ENCODE measurements at regions not wholly inside any gene's neighbourhood (a gene's known extent, or its start where the extent isn't known, plus 50 kb on each side); places are given as distances from the start of the nearest gene placed in this dataset.
"Not testable (repeated sequence)": the region's sequence is repeated elsewhere in the genome, so short reads cannot be mapped to it uniquely, and the experiment has no call there.

- H3K27me3 Mint-ChIP-seq: peaks cover 11% of the 10 kb centered on the region
- H3K4me3 Mint-ChIP-seq; H3K36me3 Mint-ChIP-seq (ENCODE audit: insufficient read depth); H3K4me1 Mint-ChIP-seq; ATAC-seq (replicated peaks; ENCODE audit: extremely low read depth, poor library complexity, severe bottlenecking); H3K27ac Mint-ChIP-seq (ENCODE audit: low read depth); H3K9me3 Mint-ChIP-seq; DNase-seq (ENCODE audit: low spot score in 2 of 2): not testable (repeated sequence)
These were observed 92.0 kb upstream of the TMTC4 start for GRCh38 chr13:100766570-100766969.

GRCh38 chr13:100764937-100765336, 90.3 kb upstream of the TMTC4 start:
- ATAC-seq (replicated peaks; ENCODE audit: extremely low read depth, poor library complexity, severe bottlenecking) (no peak), DNase-seq (ENCODE audit: low spot score in 2 of 2) (no peak)
- no peak overlapping the region for H3K4me3 Mint-ChIP-seq
- no peaks in the 10 kb centered on the region for H3K36me3 Mint-ChIP-seq (ENCODE audit: insufficient read depth)
- no peaks in the 10 kb centered on the region for H3K9me3 Mint-ChIP-seq
- H3K27me3 Mint-ChIP-seq: peaks cover 11% of the 10 kb centered on the region
- no peaks in the 10 kb centered on the region for H3K4me1 Mint-ChIP-seq
- H3K27ac Mint-ChIP-seq (ENCODE audit: low read depth): no peak overlapping the region

- not testable (repeated sequence) for H3K4me1 Mint-ChIP-seq; H3K9me3 Mint-ChIP-seq; ATAC-seq (replicated peaks; ENCODE audit: extremely low read depth, poor library complexity, severe bottlenecking); DNase-seq (ENCODE audit: low spot score in 2 of 2); H3K27ac Mint-ChIP-seq (ENCODE audit: low read depth); H3K4me3 Mint-ChIP-seq; H3K36me3 Mint-ChIP-seq (ENCODE audit: insufficient read depth)
- H3K27me3 Mint-ChIP-seq: peaks cover 11% of the 10 kb centered on the region
These were observed 87.5 kb upstream of the TMTC4 start for GRCh38 chr13:100762126-100762525.

- ATAC-seq (replicated peaks; ENCODE audit: extremely low read depth, poor library complexity, severe bottlenecking): no peak
- H3K27ac Mint-ChIP-seq (ENCODE audit: low read depth): no peak overlapping the region
These were observed 81.3 kb upstream of the TMTC4 start for GRCh38 chr13:100755891-100756290.

GRCh38 chr13:100754459-100754858, 79.9 kb upstream of the TMTC4 start:
- no peaks in the 10 kb centered on the region for H3K36me3 Mint-ChIP-seq (ENCODE audit: insufficient read depth)
- H3K4me3 Mint-ChIP-seq: no peak overlapping the region
- H3K4me1 Mint-ChIP-seq: no peaks in the 10 kb centered on the region
- DNase-seq (ENCODE audit: low spot score in 2 of 2) (no peak), ATAC-seq (replicated peaks; ENCODE audit: extremely low read depth, poor library complexity, severe bottlenecking) (no peak)
- H3K9me3 Mint-ChIP-seq: no peaks in the 10 kb centered on the region
- H3K27ac Mint-ChIP-seq (ENCODE audit: low read depth): no peak overlapping the region
- peaks cover 17% of the 10 kb centered on the region for H3K27me3 Mint-ChIP-seq

More at GRCh38 chr13:100755891-100756290, 81.3 kb upstream of the TMTC4 start:
- DNase-seq (ENCODE audit: low spot score in 2 of 2): no peak
- peaks cover 17% of the 10 kb centered on the region for H3K27me3 Mint-ChIP-seq
- no peak overlapping the region for H3K4me3 Mint-ChIP-seq
- H3K36me3 Mint-ChIP-seq (ENCODE audit: insufficient read depth): no peaks in the 10 kb centered on the region
- no peaks in the 10 kb centered on the region for H3K9me3 Mint-ChIP-seq
- H3K4me1 Mint-ChIP-seq: no peaks in the 10 kb centered on the region

GRCh38 chr13:100753376-100753775, 78.8 kb upstream of the TMTC4 start:
- Mint-ChIP-seq H3K36me3 (ENCODE audit: insufficient read depth) (no peaks in the 10 kb centered on the region), H3K4me1 (no peaks in the 10 kb centered on the region), H3K4me3 (no peak overlapping the region)

GRCh38 chr13:100751826-100752225, 77.2 kb upstream of the TMTC4 start:
- no peaks in the 10 kb centered on the region for H3K9me3 Mint-ChIP-seq
- H3K27ac Mint-ChIP-seq (ENCODE audit: low read depth): no peak overlapping the region
- peaks cover 17% of the 10 kb centered on the region for H3K27me3 Mint-ChIP-seq
- H3K4me3 Mint-ChIP-seq: no peak overlapping the region
- DNase-seq (ENCODE audit: low spot score in 2 of 2): no peak
- no peaks in the 10 kb centered on the region for H3K4me1 Mint-ChIP-seq
- ATAC-seq (replicated peaks; ENCODE audit: extremely low read depth, poor library complexity, severe bottlenecking): no peak
- no peaks in the 10 kb centered on the region for H3K36me3 Mint-ChIP-seq (ENCODE audit: insufficient read depth)

More at GRCh38 chr13:100753376-100753775, 78.8 kb upstream of the TMTC4 start:
- Mint-ChIP-seq H3K9me3 (no peaks in the 10 kb centered on the region), H3K27ac (ENCODE audit: low read depth) (no peak overlapping the region), H3K27me3 (peaks cover 17% of the 10 kb centered on the region)
- DNase-seq (ENCODE audit: low spot score in 2 of 2) (no peak), ATAC-seq (replicated peaks; ENCODE audit: extremely low read depth, poor library complexity, severe bottlenecking) (no peak)

- Mint-ChIP-seq H3K4me1 (no peaks in the 10 kb centered on the region), H3K27me3 (peaks cover 19% of the 10 kb centered on the region), H3K36me3 (ENCODE audit: insufficient read depth) (no peaks in the 10 kb centered on the region), H3K9me3 (no peaks in the 10 kb centered on the region), H3K4me3 (no peak overlapping the region), H3K27ac (ENCODE audit: low read depth) (no peak overlapping the region)
- no peak for ATAC-seq (replicated peaks; ENCODE audit: extremely low read depth, poor library complexity, severe bottlenecking)
- no peak for DNase-seq (ENCODE audit: low spot score in 2 of 2)
These were observed 72.5 kb upstream of the TMTC4 start for GRCh38 chr13:100746953-100747683.

- no peak overlapping the region for H3K27ac Mint-ChIP-seq (ENCODE audit: low read depth)
- no peaks in the 10 kb centered on the region for H3K36me3 Mint-ChIP-seq (ENCODE audit: insufficient read depth)
- no peak for DNase-seq (ENCODE audit: low spot score in 2 of 2)
- no peak for ATAC-seq (replicated peaks; ENCODE audit: extremely low read depth, poor library complexity, severe bottlenecking)
- no peaks in the 10 kb centered on the region for H3K4me1 Mint-ChIP-seq
- H3K4me3 Mint-ChIP-seq: no peak overlapping the region
- peaks cover 46% of the 10 kb centered on the region for H3K27me3 Mint-ChIP-seq
- H3K9me3 Mint-ChIP-seq: no peaks in the 10 kb centered on the region
These were observed 63.7 kb upstream of the TMTC4 start for GRCh38 chr13:100738176-100738855.

- Mint-ChIP-seq H3K4me1 (no peaks in the 10 kb centered on the region), H3K4me3 (no peak overlapping the region), H3K27me3 (peaks cover 70% of the 10 kb centered on the region), H3K36me3 (ENCODE audit: insufficient read depth) (no peaks in the 10 kb centered on the region), H3K27ac (ENCODE audit: low read depth) (no peak overlapping the region), H3K9me3 (no peaks in the 10 kb centered on the region)
- no peak for ATAC-seq (replicated peaks; ENCODE audit: extremely low read depth, poor library complexity, severe bottlenecking)
- no peak for DNase-seq (ENCODE audit: low spot score in 2 of 2)
These were observed 60.9 kb upstream of the TMTC4 start for GRCh38 chr13:100735494-100735893.

- Mint-ChIP-seq H3K27ac (ENCODE audit: low read depth) (no peak overlapping the region), H3K27me3 (peaks cover 75% of the 10 kb centered on the region), H3K9me3 (no peaks in the 10 kb centered on the region), H3K36me3 (ENCODE audit: insufficient read depth) (no peaks in the 10 kb centered on the region), H3K4me1 (no peaks in the 10 kb centered on the region), H3K4me3 (no peak overlapping the region)
- DNase-seq (ENCODE audit: low spot score in 2 of 2): no peak
- ATAC-seq (replicated peaks; ENCODE audit: extremely low read depth, poor library complexity, severe bottlenecking): no peak
These were observed 59.7 kb upstream of the TMTC4 start for GRCh38 chr13:100734194-100734720.

GRCh38 chr13:100733261-100733660, 58.7 kb upstream of the TMTC4 start:
- H3K27me3 Mint-ChIP-seq: peaks cover 68% of the 10 kb centered on the region
- H3K27ac Mint-ChIP-seq (ENCODE audit: low read depth): no peak overlapping the region
- no peaks in the 10 kb centered on the region for H3K36me3 Mint-ChIP-seq (ENCODE audit: insufficient read depth)
- no peak overlapping the region for H3K4me3 Mint-ChIP-seq
- DNase-seq (ENCODE audit: low spot score in 2 of 2) (no peak), ATAC-seq (replicated peaks; ENCODE audit: extremely low read depth, poor library complexity, severe bottlenecking) (no peak)
- no peaks in the 10 kb centered on the region for H3K4me1 Mint-ChIP-seq
- no peaks in the 10 kb centered on the region for H3K9me3 Mint-ChIP-seq

GRCh38 chr13:100728201-100728600, 53.6 kb upstream of the TMTC4 start:
- DNase-seq (ENCODE audit: low spot score in 2 of 2) (no peak), ATAC-seq (replicated peaks; ENCODE audit: extremely low read depth, poor library complexity, severe bottlenecking) (no peak)
- Mint-ChIP-seq H3K4me3 (no peak overlapping the region), H3K4me1 (no peaks in the 10 kb centered on the region), H3K36me3 (ENCODE audit: insufficient read depth) (no peaks in the 10 kb centered on the region), H3K27me3 (peaks cover 55% of the 10 kb centered on the region), H3K9me3 (no peaks in the 10 kb centered on the region), H3K27ac (ENCODE audit: low read depth) (no peak overlapping the region)

Data from central memory CD8-positive, alpha-beta T cell (primary cell).